ENCODE measurements at regions not wholly inside any gene's neighbourhood (a gene's known extent, or its start where the extent isn't known, plus 50 kb on each side); places are given as distances from the start of the nearest gene placed in this dataset.

- ChIA-PET CTCF (interaction anchor here (0.6 kb wide), 1 partner anchor 313 kb away, joined by 4 read pairs; no protein-coding TSS in a partner anchor), POLR2A (no interaction called here)
- no peaks in the 10 kb centered on the region for H3K36me3 ChIP-seq (ENCODE audit: control insufficient read depth, insufficient read depth, low read length)
- no peaks in the 10 kb centered on the region for H3K9me3 ChIP-seq
- H3K27me3 ChIP-seq (replicated peaks; ENCODE audit: control insufficient read depth, insufficient read depth, low read length): no peaks in the 10 kb centered on the region
- peaks cover 8% of the 10 kb centered on the region for H3K9me3 Mint-ChIP-seq (ENCODE audit: unreplicated experiment)
- H3K4me3 ChIP-seq (ENCODE audit: low read depth, low read length): no peak overlapping the region
- no peaks in the 10 kb centered on the region for H3K36me3 Mint-ChIP-seq (ENCODE audit: insufficient read depth, unreplicated experiment)
- H3K27me3 Mint-ChIP-seq (ENCODE audit: insufficient read depth, unreplicated experiment): peaks cover 2% of the 10 kb centered on the region
- H3K27ac Mint-ChIP-seq (ENCODE audit: unreplicated experiment): no peak overlapping the region
- no peak for DNase-seq
- no peak overlapping the region for H3K4me3 Mint-ChIP-seq (ENCODE audit: unreplicated experiment)
- intact Hi-C loops (cut with micrococcal nuclease; ENCODE audit: unreplicated experiment): no loop called here
- no TSS peak for BruUV-seq (replicated peaks)
- H3K4me1 Mint-ChIP-seq (ENCODE audit: low read depth, unreplicated experiment): no peaks in the 10 kb centered on the region
- no peak for TF ChIP-seq CTCF (IDR thresholded peaks at IDR 0.05; ENCODE audit: insufficient read depth in 1 of 2, low read depth in 1 of 2, low read length in 1 of 2, severe bottlenecking in 1 of 2, unreplicated experiment in 1 of 2)
- H3K4me1 ChIP-seq: no peaks in the 10 kb centered on the region
Measured at GRCh38 chr2:223467196-223467595, 135.0 kb downstream of the SCG2 start.

- CTCF ChIA-PET: no interaction called here
Measured at GRCh38 chr2:223469270-223470046, 132.7 kb downstream of the SCG2 start.

DNA sequence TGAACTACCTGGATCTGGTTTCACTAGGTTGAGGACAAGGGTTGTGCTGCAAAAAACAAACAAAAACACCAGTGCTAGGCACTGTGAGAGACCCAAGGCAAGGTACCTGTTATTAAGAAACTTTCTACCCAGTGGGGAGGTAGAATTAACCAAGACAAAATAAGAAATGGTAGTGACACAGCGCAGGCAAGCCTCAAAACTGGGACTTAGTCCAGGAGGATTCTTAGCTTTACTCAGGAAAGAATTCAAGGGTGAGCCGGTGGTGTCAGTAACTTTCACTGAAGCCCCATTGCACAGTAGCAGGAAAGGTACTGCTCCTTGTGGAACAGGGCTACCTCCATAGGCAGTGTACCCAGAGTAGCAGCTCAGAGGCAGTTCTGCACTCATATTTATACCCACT, 131.6 kb downstream of the SCG2 start:
- no peak for TF ChIP-seq CTCF (IDR thresholded peaks at IDR 0.05; ENCODE audit: insufficient read depth in 1 of 2, low read depth in 1 of 2, low read length in 1 of 2, severe bottlenecking in 1 of 2, unreplicated experiment in 1 of 2)
- Histone ChIP-seq H3K27me3 (replicated peaks; ENCODE audit: control insufficient read depth, insufficient read depth, low read length) (no peaks in the 10 kb centered on the region), H3K4me3 (ENCODE audit: low read depth, low read length) (no peak overlapping the region), H3K4me1 (no peaks in the 10 kb centered on the region), H3K9me3 (no peaks in the 10 kb centered on the region; the same call in 1 of the 2 replicates), H3K36me3 (ENCODE audit: control insufficient read depth, insufficient read depth, low read length) (no peaks in the 10 kb centered on the region)
- Mint-ChIP-seq H3K27me3 (ENCODE audit: insufficient read depth, unreplicated experiment) (peaks cover 11% of the 10 kb centered on the region), H3K4me3 (ENCODE audit: unreplicated experiment) (no peak overlapping the region), H3K36me3 (ENCODE audit: insufficient read depth, unreplicated experiment) (no peaks in the 10 kb centered on the region), H3K4me1 (ENCODE audit: low read depth, unreplicated experiment) (no peaks in the 10 kb centered on the region), H3K9me3 (ENCODE audit: unreplicated experiment) (no peaks in the 10 kb centered on the region), H3K27ac (ENCODE audit: unreplicated experiment) (no peak overlapping the region)
- ChIA-PET CTCF (no interaction called here), POLR2A (no interaction called here)
- no TSS peak for BruUV-seq (replicated peaks)
- DNase-seq: no peak
- intact Hi-C loops (cut with micrococcal nuclease; ENCODE audit: unreplicated experiment): no loop called here

More at GRCh38 chr2:223469270-223470046, 132.7 kb downstream of the SCG2 start:
- intact Hi-C loops (cut with micrococcal nuclease; ENCODE audit: unreplicated experiment): no loop called here
- no peak for TF ChIP-seq CTCF (IDR thresholded peaks at IDR 0.05; ENCODE audit: insufficient read depth in 1 of 2, low read depth in 1 of 2, low read length in 1 of 2, severe bottlenecking in 1 of 2, unreplicated experiment in 1 of 2)
- Mint-ChIP-seq H3K27me3 (ENCODE audit: insufficient read depth, unreplicated experiment) (peaks cover 6% of the 10 kb centered on the region), H3K36me3 (ENCODE audit: insufficient read depth, unreplicated experiment) (no peaks in the 10 kb centered on the region), H3K9me3 (ENCODE audit: unreplicated experiment) (no peaks in the 10 kb centered on the region), H3K4me1 (ENCODE audit: low read depth, unreplicated experiment) (no peaks in the 10 kb centered on the region), H3K27ac (ENCODE audit: unreplicated experiment) (no peak overlapping the region), H3K4me3 (ENCODE audit: unreplicated experiment) (no peak overlapping the region)
- Histone ChIP-seq H3K9me3 (no peaks in the 10 kb centered on the region; the same call in 1 of the 2 replicates), H3K36me3 (ENCODE audit: control insufficient read depth, insufficient read depth, low read length) (no peaks in the 10 kb centered on the region), H3K4me1 (no peaks in the 10 kb centered on the region), H3K4me3 (ENCODE audit: low read depth, low read length) (no peak overlapping the region), H3K27me3 (replicated peaks; ENCODE audit: control insufficient read depth, insufficient read depth, low read length) (no peaks in the 10 kb centered on the region)
- BruUV-seq (replicated peaks): no TSS peak
- POLR2A ChIA-PET: no interaction called here
- no peak for DNase-seq

Measured in Caco-2 (cell line).